CD1c-positive myeloid dendritic cell (primary cell): ENCODE measurements at regions not wholly inside any gene's neighbourhood (a gene's known extent, or its start where the extent isn't known, plus 50 kb on each side); places are given as distances from the start of the nearest gene placed in this dataset.
A peak's percentile ranks its signal among the peaks of the same experiment; 100 is the strongest.
"Not testable (repeated sequence)": the region's sequence is repeated elsewhere in the genome, so short reads cannot be mapped to it uniquely, and the experiment has no call there.

Experiments
- DNase-seq: peaks from one replicate; pipeline ENCODE4 v3.0.0-alpha.2; 2016; ENCODE audit errors: extremely low spot score

DNA sequence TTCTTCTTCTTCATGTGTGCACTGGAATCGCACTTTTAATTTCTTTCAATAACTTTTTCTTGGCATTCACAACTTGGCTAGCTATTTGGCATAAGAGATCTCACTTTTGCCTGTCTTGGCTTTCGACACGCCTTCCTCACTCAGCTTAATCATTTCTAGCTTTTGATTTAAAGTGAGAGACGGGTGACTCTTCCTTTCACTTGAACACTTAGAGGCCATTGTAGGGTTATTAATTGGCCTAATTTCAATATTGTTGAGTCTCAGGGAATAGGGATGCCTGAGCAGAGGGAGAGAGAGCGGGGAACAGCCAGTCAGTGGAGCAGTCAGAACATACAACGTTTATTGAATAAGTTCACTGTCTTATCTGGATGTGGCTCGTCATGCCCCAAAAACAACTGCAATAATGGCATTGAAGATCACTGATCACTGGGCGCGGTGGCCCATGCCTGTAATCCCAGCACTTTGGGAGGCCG lies 200.3 kb downstream of the SEC14L1 start:
- no peak for DNase-seq

DNA sequence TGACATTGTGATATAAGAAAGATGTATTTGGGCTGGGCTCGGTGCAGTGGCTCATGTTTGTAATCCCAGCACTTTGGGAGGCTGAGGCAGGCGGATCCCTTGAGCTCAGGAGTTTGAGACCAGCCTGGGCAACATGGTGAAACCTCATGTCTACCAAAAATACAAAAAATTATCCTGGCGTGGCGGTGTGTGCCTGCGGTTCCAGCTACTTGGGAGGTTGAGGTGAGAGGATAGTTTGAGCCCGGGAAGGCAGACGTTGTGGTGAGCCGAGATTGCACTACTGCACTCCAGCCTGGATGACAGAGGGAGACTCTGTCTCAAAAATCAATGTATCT lies 201.9 kb downstream of the SEC14L1 start:
- not testable (repeated sequence) for DNase-seq

DNA sequence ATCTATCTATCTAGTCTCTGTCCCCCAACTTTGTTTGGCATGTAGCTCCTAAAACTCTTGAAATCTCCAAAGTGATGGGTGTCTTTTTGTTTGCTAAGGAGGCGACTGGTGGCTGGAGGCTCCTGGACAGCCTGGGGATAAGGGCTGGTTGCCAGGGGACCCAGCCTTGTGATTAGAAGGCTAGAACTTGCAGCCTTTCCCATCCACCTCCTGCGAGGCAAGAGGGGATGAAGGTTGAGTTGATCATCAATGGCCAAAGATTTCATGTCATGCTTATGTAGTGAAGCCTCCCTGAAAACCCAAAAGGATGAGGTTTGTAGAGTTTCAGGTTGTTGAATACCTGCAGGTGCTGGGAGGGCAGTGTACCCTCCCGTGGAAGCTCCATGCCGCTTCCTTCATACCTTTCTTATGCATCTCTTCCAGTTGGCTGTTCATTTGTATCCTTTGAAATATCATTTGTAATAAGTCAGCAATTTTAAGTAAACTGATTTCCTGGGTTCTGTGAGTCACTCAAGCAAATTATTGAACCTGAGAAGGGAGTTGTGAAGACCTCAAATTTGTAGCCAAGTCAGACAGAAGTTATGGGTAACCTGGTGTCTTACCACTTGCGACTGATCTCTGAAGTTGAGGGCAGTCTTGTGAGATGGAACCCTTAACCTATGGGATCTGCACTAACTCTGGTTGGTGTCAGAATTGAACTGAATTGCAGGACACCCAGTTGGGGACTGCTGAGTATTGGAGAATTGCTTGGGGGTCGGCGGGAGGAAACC lies 202.4 kb downstream of the SEC14L1 start:
- no peak for DNase-seq

- DNase-seq = no peak
Observed at GRCh38 chr17:77344038-77344437, 203.3 kb downstream of the SEC14L1 start.

- DNase-seq = no peak
Observed at GRCh38 chr17:77345260-77345910, 204.6 kb downstream of the SEC14L1 start.

DNA sequence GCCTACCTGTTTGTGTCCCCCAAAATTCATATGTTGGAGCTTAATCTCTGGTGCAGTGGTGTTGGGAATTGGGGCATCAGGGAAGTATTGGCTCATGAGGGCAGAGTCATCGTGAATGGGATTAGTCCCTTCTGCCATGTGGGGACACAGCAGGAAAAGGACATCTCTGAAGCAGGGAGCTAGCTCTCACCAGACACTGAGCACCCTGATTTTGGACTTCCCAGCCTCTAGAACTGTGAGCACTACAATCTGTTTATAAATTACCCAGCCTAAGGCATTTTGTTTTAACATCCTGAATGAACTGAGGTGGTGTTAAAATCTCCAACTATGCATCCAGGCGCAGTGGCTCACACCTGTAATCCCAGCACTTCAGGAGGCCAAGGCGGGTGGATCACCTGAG lies 206.0 kb downstream of the SEC14L1 start:
- DNase-seq = no peak

- no peak for DNase-seq
Observed at GRCh38 chr17:77347544-77347943, 206.8 kb downstream of the SEC14L1 start.

GRCh38 chr17:77349976-77350830 lies 209.4 kb downstream of the SEC14L1 start:
- DNase-seq = peak; percentile 24

GRCh38 chr17:77352441-77352840 lies 211.7 kb downstream of the SEC14L1 start:
- DNase-seq = no peak

GRCh38 chr17:77352996-77353395 lies 212.2 kb downstream of the SEC14L1 start:
- no peak for DNase-seq

DNA sequence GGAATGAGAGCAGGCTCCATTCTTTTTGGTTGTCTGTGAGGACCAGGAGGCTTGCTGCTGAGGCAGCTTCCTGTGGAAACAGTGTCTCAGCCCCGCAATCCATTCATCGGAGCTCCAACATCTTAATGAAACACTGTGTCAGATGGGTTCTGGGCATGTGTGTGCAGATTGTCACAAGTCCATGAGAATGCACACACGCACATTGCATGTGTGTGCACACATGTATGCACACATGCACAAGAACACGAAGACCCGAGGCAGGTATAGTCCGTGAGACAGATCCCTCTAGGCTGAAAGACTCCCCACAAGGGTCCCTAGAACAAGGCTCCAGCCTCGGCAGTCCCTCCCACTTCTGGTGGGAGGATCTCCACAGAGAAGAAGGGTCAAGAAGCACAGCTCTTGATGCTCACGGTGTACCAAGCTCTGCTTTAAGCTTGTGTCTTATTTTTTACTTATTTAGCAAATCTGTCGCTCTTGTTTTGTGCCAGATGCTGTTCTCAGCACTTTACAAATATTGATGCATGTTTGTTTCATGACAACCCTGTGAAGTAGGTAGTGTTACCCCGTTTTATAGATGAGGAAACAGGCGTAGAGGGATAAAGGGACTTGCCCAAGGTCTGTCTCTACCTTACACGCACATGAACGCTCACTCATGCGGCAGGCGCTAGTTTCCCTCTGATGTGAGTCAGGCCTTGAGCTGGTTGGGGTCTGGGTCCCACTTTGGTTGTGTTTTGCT lies 213.1 kb downstream of the SEC14L1 start:
- no peak for DNase-seq

DNA sequence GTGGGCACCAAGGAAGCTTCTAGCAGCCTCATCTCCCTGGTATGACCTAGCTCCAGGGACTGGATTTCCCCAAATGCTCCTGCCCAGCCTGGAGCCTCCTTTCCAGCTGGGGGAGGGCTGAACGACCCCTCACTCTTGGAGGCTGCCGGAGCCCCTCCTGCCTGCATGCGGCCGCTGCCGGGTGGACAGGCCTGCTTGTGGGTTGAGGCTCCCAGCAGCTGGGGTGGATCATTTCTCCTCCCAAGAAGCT lies 213.6 kb downstream of the SEC14L1 start:
- no peak for DNase-seq

DNA sequence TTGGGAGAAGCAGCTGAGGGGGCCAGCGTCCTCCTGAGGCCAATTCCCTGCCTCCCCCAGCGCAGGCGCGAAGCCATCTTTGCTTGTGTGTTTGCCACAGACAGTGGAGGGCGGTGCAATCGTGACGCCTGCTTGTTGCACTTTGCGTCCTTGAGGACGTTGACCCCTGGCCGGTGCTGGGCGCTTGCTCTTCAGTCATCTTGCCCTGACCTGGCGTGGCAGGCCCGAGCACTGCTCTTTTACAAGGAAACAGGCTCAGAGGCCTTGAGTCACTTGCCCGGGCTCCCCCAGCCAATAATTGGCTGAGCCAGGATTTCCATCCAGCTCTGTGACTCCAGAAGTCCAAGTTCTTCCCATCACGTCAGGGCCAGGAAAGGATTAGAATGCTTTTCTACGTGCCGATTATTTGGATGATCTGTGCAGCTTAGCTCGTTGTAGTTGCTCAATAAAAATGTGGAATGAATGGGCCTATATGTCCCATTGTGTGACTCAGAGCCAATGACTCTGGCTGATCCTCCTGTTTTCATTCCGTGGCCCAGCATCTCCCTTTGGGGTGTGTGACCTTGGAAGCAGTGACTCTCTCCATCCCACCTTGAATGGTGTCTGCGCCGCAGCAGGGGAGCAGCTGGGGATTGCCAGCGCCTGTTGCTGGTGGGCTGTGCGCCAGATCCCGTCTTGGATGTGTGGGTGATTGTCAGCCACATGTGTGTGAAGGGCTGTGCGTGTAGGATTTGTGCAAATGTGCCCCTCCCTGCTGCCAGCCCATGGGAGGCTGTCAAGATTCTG lies 214.1 kb downstream of the SEC14L1 start:
- no peak for DNase-seq

GRCh38 chr17:77356109-77356689 lies 215.4 kb downstream of the SEC14L1 start:
- DNase-seq = peak; percentile 23

GRCh38 chr17:77356690-77357201 lies 216.0 kb downstream of the SEC14L1 start:
- peak; percentile 20 for DNase-seq

- DNase-seq = no peak
Observed at GRCh38 chr17:77358801-77359200, 218.0 kb downstream of the SEC14L1 start.

DNA sequence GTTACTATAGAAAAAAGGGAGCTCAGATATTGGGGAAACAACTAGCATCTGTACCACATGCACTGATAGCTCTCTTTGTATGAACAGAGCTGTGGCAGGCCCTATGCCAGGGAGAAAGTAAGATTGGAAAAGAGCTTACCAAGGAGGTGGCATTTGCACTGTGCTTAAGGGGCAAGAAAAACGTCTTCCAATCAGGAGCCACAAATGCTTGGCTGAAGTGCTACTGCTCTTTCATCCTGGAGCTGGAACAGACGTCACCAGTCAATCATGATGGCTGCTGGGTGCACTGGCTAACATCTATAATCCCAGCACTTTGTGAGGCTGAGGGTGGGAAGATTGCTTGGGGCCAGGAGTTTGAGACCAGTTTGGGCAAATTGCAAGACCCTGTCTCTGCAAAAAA lies 218.5 kb downstream of the SEC14L1 start:
- DNase-seq = no peak

DNA sequence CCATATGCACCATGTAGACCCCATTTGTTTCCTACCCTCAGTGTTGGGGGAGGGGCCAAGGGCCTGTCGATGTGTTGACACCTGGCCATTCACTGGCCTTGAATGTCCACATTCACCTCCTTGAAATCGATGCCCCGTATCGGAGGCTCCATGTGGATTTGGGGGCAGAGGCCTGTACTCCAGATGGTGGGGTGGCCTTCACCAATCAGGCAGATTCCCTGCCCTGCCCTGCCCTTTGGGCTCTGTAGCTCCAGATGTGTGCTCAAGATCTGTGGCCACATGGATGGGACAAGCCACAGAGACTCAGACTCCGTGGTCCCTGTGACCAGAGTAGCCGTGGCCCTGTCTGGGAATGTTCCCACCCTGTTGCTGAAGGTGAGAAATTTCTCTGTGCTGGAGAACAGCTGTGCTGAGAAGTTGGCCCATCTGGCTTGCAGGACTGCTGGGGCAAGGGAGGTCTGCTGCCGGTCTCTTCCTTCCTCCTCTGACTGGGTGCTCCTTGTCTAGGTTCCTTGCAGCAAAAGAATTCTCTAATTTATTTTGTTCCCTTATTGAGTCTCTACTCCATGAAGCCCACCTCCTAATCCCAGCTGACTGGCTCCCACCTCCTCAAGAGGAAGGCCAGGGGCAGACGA lies 221.3 kb downstream of the SEC14L1 start:
- no peak for DNase-seq

- peak; percentile 26 for DNase-seq
Observed at GRCh38 chr17:77363821-77364361, 223.1 kb downstream of the SEC14L1 start.

DNA sequence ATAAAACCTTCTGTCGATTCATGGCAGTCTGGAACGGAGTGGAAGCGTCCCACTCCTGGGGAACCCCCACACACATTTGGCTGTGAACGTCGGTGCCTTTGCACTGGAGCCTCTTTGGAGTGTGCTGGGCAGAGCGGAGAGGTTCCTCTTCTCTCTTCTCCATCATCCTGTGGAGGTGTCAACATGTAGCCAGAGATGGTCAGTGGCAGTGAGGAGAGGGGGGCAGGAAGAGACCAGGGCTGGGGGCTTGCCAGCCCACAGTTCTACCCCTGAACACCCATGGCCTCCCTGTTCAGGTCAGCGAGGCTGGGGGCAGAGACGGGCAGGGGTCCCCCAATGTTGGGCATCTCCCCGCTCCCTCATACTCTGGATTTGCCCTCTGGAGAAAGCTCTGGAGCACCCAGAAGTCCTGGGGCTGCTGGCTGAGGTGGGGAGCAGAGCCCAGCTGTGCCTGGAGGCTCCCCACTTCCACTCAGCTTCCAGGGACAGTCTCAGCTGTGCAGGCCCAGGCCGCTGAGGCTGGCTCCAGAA lies 223.7 kb downstream of the SEC14L1 start:
- peak; percentile 37 for DNase-seq
